G401.6 (cell line): ENCODE measurements at regions not wholly inside any gene's neighbourhood (a gene's known extent, or its start where the extent isn't known, plus 50 kb on each side); places are given as distances from the start of the nearest gene placed in this dataset.

Experiments
- FAIRE-seq: peaks from 2 replicates; lab custom pipeline; 2012; peaks lifted over from hg19 to GRCh38; lab: Jason Lieb, UNC

- FAIRE-seq: no peak
Measured at GRCh38 chr2:16293398-16293797, 353.0 kb downstream of the MYCN start.

GRCh38 chr2:16291731-16292550, 351.6 kb downstream of the MYCN start:
- FAIRE-seq: no peak

GRCh38 chr2:16291226-16291625, 350.9 kb downstream of the MYCN start:
- no peak for FAIRE-seq

- no peak for FAIRE-seq
Measured at GRCh38 chr2:16290311-16291020, 350.1 kb downstream of the MYCN start.

GRCh38 chr2:16288371-16289112, 348.2 kb downstream of the MYCN start:
- FAIRE-seq: no peak

GRCh38 chr2:16287831-16288230, 347.5 kb downstream of the MYCN start:
- no peak for FAIRE-seq

- FAIRE-seq: no peak
Measured at GRCh38 chr2:16287281-16287680, 346.9 kb downstream of the MYCN start.

- no peak for FAIRE-seq
Measured at GRCh38 chr2:16285813-16286510, 345.6 kb downstream of the MYCN start.

GRCh38 chr2:16284941-16285625, 344.7 kb downstream of the MYCN start:
- FAIRE-seq: no peak

- no peak for FAIRE-seq
Measured at GRCh38 chr2:16283071-16283850, 342.9 kb downstream of the MYCN start.

- no peak for FAIRE-seq
Measured at GRCh38 chr2:16282511-16282910, 342.2 kb downstream of the MYCN start.

GRCh38 chr2:16281451-16282335, 341.3 kb downstream of the MYCN start:
- FAIRE-seq: no peak

GRCh38 chr2:16280081-16280480, 339.7 kb downstream of the MYCN start:
- no peak for FAIRE-seq

- no peak for FAIRE-seq
Measured at GRCh38 chr2:16279641-16280040, 339.3 kb downstream of the MYCN start.

GRCh38 chr2:16279201-16279570, 338.8 kb downstream of the MYCN start:
- no peak for FAIRE-seq

- FAIRE-seq: no peak
Measured at GRCh38 chr2:16278421-16279200, 338.3 kb downstream of the MYCN start.

- no peak for FAIRE-seq
Measured at GRCh38 chr2:16277117-16277516, 336.8 kb downstream of the MYCN start.

- no peak for FAIRE-seq
Measured at GRCh38 chr2:16275661-16276060, 335.3 kb downstream of the MYCN start.

GRCh38 chr2:16275131-16275530, 334.8 kb downstream of the MYCN start:
- no peak for FAIRE-seq
